BE2C (cell line): ENCODE measurements at regions not wholly inside any gene's neighbourhood (a gene's known extent, or its start where the extent isn't known, plus 50 kb on each side); places are given as distances from the start of the nearest gene placed in this dataset.

Experiments used
- DNase-seq: peaks from one replicate; pipeline ENCODE4 v3.0.0-alpha.2; 2020
- H3K27me3 ChIP-seq: fragments of 250-450 bp; sonication (Bioruptor Pico); 2 replicates; pipeline ENCODE4 v1.5.1; 2020; ENCODE audit warnings: mild to moderate bottlenecking
- H3K36me3 ChIP-seq: fragments of 250-450 bp; sonication (Bioruptor Pico); 2 replicates; pipeline ENCODE4 v1.5.1; 2020; ENCODE audit warnings: mild to moderate bottlenecking
- H3K4me1 ChIP-seq: fragments of 250-450 bp; sonication (Bioruptor Pico); 2 replicates; pipeline ENCODE4 v1.5.1; 2020
- H3K4me3 ChIP-seq: 2 replicates; pipeline ENCODE4 v1.5.1; 2011; ENCODE audit warnings: low read depth, low read length
- H3K9me3 ChIP-seq: fragments of 250-450 bp; sonication (Bioruptor Pico); 2 replicates; pipeline ENCODE4 v1.5.1; 2020
- CTCF ChIP-seq: IDR thresholded peaks from 2 replicates; pipeline ENCODE4 v1.5.1; 2012; ENCODE audit warnings: mild to moderate bottlenecking, low read depth, low read length

- no peak for TF ChIP-seq CTCF
- no peaks in the 10 kb centered on the region for H3K27me3 ChIP-seq
- H3K9me3 ChIP-seq = no peaks in the 10 kb centered on the region
- H3K4me1 ChIP-seq = no peaks in the 10 kb centered on the region
- no peak for DNase-seq
- H3K36me3 ChIP-seq = no peaks in the 10 kb centered on the region
- H3K4me3 ChIP-seq = no peak overlapping the region
Observed at GRCh38 chr3:159210336-159210735, 408.5 kb downstream of the MFSD1 start.

- Histone ChIP-seq H3K4me3 (no peak overlapping the region), H3K9me3 (no peaks in the 10 kb centered on the region), H3K27me3 (no peaks in the 10 kb centered on the region), H3K4me1 (no peaks in the 10 kb centered on the region), H3K36me3 (no peaks in the 10 kb centered on the region)
- TF ChIP-seq CTCF = no peak
- no peak for DNase-seq
Observed at GRCh38 chr3:159216311-159216710, 414.5 kb downstream of the MFSD1 start.

GRCh38 chr3:159219231-159219630, 417.4 kb downstream of the MFSD1 start:
- H3K36me3 ChIP-seq = no peaks in the 10 kb centered on the region
- no peaks in the 10 kb centered on the region for H3K27me3 ChIP-seq
- DNase-seq = no peak
- H3K4me1 ChIP-seq = no peaks in the 10 kb centered on the region
- no peaks in the 10 kb centered on the region for H3K9me3 ChIP-seq
- no peak overlapping the region for H3K4me3 ChIP-seq
- TF ChIP-seq CTCF = no peak

GRCh38 chr3:159221335-159221734, 419.5 kb downstream of the MFSD1 start:
- Histone ChIP-seq H3K9me3 (no peaks in the 10 kb centered on the region; the same call in 1 of the 2 replicates), H3K4me1 (no peaks in the 10 kb centered on the region), H3K4me3 (no peak overlapping the region), H3K36me3 (no peaks in the 10 kb centered on the region), H3K27me3 (no peaks in the 10 kb centered on the region)
- TF ChIP-seq CTCF = no peak
- DNase-seq = no peak

- Histone ChIP-seq H3K36me3 (no peaks in the 10 kb centered on the region), H3K9me3 (no peaks in the 10 kb centered on the region; the same call in 1 of the 2 replicates), H3K4me3 (no peak overlapping the region), H3K4me1 (no peaks in the 10 kb centered on the region), H3K27me3 (no peaks in the 10 kb centered on the region)
- no peak for DNase-seq
- no peak for TF ChIP-seq CTCF
Observed at GRCh38 chr3:159229116-159229680, 427.3 kb downstream of the MFSD1 start.

- Histone ChIP-seq H3K36me3 (no peaks in the 10 kb centered on the region), H3K4me1 (no peaks in the 10 kb centered on the region), H3K9me3 (no peaks in the 10 kb centered on the region), H3K27me3 (no peaks in the 10 kb centered on the region), H3K4me3 (no peak overlapping the region)
- DNase-seq = no peak
- no peak for TF ChIP-seq CTCF
Observed at GRCh38 chr3:159232966-159233365, 431.1 kb downstream of the MFSD1 start.
